BLaER1 (cell line): ENCODE measurements at regions not wholly inside any gene's neighbourhood (a gene's known extent, or its start where the extent isn't known, plus 50 kb on each side); places are given as distances from the start of the nearest gene placed in this dataset.

Experiments used
- H3K27ac ChIP-seq: shearing (Covaris generic); formaldehyde crosslinking; 2 replicates; pipeline ENCODE4 v1.8.1; 2022
- H3K27me3 ChIP-seq: shearing (Covaris generic); formaldehyde crosslinking; 2 replicates; pipeline ENCODE4 v1.8.1; 2022
- H3K36me3 ChIP-seq: shearing (Covaris generic); formaldehyde crosslinking; 2 replicates; pipeline ENCODE4 v1.8.1; 2022
- H3K4me1 ChIP-seq: shearing (Covaris generic); formaldehyde crosslinking; 2 replicates; pipeline ENCODE4 v1.8.1; 2022
- H3K4me2 ChIP-seq: shearing (Covaris generic); formaldehyde crosslinking; 2 replicates; pipeline ENCODE4 v1.8.1; 2022
- H3K4me3 ChIP-seq: shearing (Covaris generic); formaldehyde crosslinking; 2 replicates; pipeline ENCODE4 v1.8.1; 2022
- H3K9ac ChIP-seq: shearing (Covaris generic); formaldehyde crosslinking; 2 replicates; pipeline ENCODE4 v1.8.1; 2022
- H3K9me3 ChIP-seq: shearing (Covaris generic); formaldehyde crosslinking; 2 replicates; pipeline ENCODE4 v1.8.1; 2022
- H4K20me1 ChIP-seq: shearing (Covaris generic); formaldehyde crosslinking; 2 replicates; pipeline ENCODE4 v1.8.1; 2022
- Cebpa-rat ChIP-seq: shearing (Covaris generic); IDR thresholded peaks from 2 replicates; pipeline ENCODE4 v1.8.1; 2022

GRCh38 chr1:182189535-182190066 is 128.1 kb upstream of the ZNF648 start:
- H3K9me3 ChIP-seq: no peaks in the 10 kb centered on the region
- no peaks in the 10 kb centered on the region for H3K36me3 ChIP-seq
- no peaks in the 10 kb centered on the region for H4K20me1 ChIP-seq
- 0 out of 2 replicates have a peak, but pooled peaks cover 4% of the 10 kb centered on the region for H3K4me1 ChIP-seq
- H3K4me2 ChIP-seq: no peak overlapping the region
- H3K27ac ChIP-seq: no peak overlapping the region
- H3K4me3 ChIP-seq: no peak overlapping the region
- H3K9ac ChIP-seq: no peak overlapping the region
- TF ChIP-seq Cebpa-rat: no peak
- no peaks in the 10 kb centered on the region for H3K27me3 ChIP-seq

- no peak overlapping the region for H3K9ac ChIP-seq
- H3K36me3 ChIP-seq: no peaks in the 10 kb centered on the region
- H3K4me1 ChIP-seq: 0 out of 2 replicates have a peak, but pooled peaks cover 4% of the 10 kb centered on the region
- no peaks in the 10 kb centered on the region for H3K27me3 ChIP-seq
- H3K4me3 ChIP-seq: no peak overlapping the region
- no peak overlapping the region for H3K27ac ChIP-seq
- H3K9me3 ChIP-seq: no peaks in the 10 kb centered on the region
- H4K20me1 ChIP-seq: no peaks in the 10 kb centered on the region
- no peak for TF ChIP-seq Cebpa-rat
- no peak overlapping the region for H3K4me2 ChIP-seq
These were observed 125.2 kb upstream of the ZNF648 start for GRCh38 chr1:182186757-182187146.

- Histone ChIP-seq H3K4me2 (no peak overlapping the region), H3K27me3 (no peaks in the 10 kb centered on the region), H3K9ac (no peak overlapping the region), H3K36me3 (no peaks in the 10 kb centered on the region), H4K20me1 (no peaks in the 10 kb centered on the region), H3K4me1 (0 out of 2 replicates have a peak, but pooled peaks cover 4% of the 10 kb centered on the region), H3K27ac (no peak overlapping the region), H3K9me3 (no peaks in the 10 kb centered on the region), H3K4me3 (no peak overlapping the region)
- no peak for TF ChIP-seq Cebpa-rat
These were observed 124.6 kb upstream of the ZNF648 start for GRCh38 chr1:182185842-182186756.

- 0 out of 2 replicates have a peak, but pooled peaks cover 4% of the 10 kb centered on the region for H3K4me1 ChIP-seq
- H3K4me2 ChIP-seq: no peak overlapping the region
- TF ChIP-seq Cebpa-rat: no peak
- H3K36me3 ChIP-seq: no peaks in the 10 kb centered on the region
- no peak overlapping the region for H3K9ac ChIP-seq
- no peak overlapping the region for H3K4me3 ChIP-seq
- H3K9me3 ChIP-seq: no peaks in the 10 kb centered on the region
- no peak overlapping the region for H3K27ac ChIP-seq
- H3K27me3 ChIP-seq: no peaks in the 10 kb centered on the region
- no peaks in the 10 kb centered on the region for H4K20me1 ChIP-seq
These were observed 123.6 kb upstream of the ZNF648 start for GRCh38 chr1:182185136-182185535.

DNA sequence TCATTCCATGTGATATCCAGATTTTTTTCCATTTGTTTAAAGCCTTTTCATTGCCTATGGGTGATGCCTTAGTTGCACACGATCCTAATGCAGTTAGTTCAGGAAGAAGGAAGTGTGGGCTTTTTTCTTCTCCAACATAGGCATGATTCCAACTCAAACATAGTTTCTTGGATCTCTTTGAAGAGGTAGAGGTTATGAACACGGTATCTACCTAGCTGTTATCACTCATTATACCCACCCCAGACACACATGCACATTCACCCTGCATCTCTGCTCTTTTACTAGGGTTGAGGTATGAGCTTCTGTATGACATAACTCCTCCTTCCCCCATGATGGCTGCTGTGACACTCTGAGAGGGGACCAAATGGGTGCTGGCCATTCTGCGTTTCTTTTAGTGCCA is 122.1 kb upstream of the ZNF648 start:
- H3K4me3 ChIP-seq: no peak overlapping the region
- no peak for TF ChIP-seq Cebpa-rat
- H3K4me2 ChIP-seq: no peak overlapping the region

DNA sequence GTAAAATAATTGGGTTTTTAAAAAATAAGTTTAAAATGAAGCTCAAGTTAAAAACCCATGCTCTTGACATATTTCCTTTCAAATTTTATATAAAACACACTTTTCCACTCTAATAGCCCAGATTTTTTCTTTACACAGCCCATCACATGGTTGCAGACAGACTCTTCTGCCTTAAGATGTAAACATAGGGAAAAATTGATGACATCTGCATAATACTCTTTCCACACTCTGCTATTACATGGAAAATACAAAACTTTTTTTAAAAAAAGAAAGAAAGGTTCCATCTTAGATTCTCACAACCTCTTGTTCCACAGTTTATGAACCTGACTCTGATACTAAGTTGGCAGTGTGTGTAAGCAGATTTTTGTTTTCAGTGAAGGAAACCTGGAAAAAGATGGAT is 120.8 kb upstream of the ZNF648 start:
- Histone ChIP-seq H3K4me2 (no peak overlapping the region), H3K9ac (no peak overlapping the region), H3K36me3 (no peaks in the 10 kb centered on the region), H4K20me1 (no peaks in the 10 kb centered on the region), H3K4me3 (no peak overlapping the region), H3K9me3 (no peaks in the 10 kb centered on the region), H3K27me3 (no peaks in the 10 kb centered on the region), H3K4me1 (no peaks in the 10 kb centered on the region), H3K27ac (no peak overlapping the region)
- no peak for TF ChIP-seq Cebpa-rat

More for the DNA sequence above, 122.1 kb upstream of the ZNF648 start:
- no peaks in the 10 kb centered on the region for H4K20me1 ChIP-seq
- no peaks in the 10 kb centered on the region for H3K4me1 ChIP-seq
- H3K9me3 ChIP-seq: no peaks in the 10 kb centered on the region
- H3K36me3 ChIP-seq: no peaks in the 10 kb centered on the region
- H3K27ac ChIP-seq: no peak overlapping the region
- no peak overlapping the region for H3K9ac ChIP-seq
- no peaks in the 10 kb centered on the region for H3K27me3 ChIP-seq

DNA sequence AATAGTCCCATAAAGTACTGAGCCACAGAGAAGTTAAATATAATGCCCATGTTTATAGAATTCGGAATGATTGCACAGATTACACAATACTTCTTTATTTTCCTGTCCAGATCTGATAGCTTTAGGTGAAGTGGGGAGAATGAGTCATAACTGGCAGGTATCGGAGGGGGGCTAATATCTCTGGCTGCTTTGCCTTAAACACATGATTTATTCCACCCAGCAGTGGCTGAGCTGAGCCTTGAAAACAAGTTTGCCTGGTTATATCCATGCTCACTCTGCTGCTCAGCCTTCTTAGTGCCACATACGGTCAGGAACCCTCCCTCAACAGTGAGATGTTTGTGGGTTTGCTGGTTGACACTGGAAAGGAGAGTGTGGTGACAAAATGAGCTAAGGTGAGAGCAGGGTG is 119.7 kb upstream of the ZNF648 start:
- Histone ChIP-seq H3K4me3 (no peak overlapping the region), H3K27me3 (no peaks in the 10 kb centered on the region), H3K36me3 (no peaks in the 10 kb centered on the region), H3K4me2 (no peak overlapping the region), H3K9me3 (no peaks in the 10 kb centered on the region), H3K9ac (no peak overlapping the region), H4K20me1 (no peaks in the 10 kb centered on the region), H3K27ac (no peak overlapping the region), H3K4me1 (no peaks in the 10 kb centered on the region)
- TF ChIP-seq Cebpa-rat: no peak

DNA sequence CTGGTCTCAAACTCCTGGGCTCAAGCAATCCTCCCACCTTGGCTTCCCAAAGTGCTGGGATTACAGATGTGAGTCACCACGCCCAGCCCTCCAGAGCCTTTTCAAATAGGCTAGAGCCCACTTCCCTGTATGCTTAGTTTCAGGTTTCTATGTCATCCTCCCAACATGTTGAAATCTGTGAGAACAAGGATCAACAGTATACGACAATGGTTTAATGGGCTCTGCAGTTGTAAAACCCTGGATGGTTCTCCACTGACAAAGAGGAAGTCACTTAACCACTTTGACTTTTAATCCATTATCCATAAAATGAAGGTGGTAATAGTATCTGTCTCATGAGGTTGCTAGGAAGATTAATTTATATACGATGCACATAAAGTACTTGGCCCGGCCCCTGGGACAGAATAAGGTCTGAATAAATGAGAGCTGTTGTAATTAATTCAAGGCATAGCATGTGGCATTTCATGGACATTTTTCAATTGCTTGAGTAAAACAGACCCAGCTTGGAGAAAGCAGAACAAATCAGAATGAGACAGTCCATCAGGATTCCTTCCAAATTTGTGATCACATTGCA is 113.9 kb upstream of the ZNF648 start:
- no peak for TF ChIP-seq Cebpa-rat
- Histone ChIP-seq H3K4me1 (peaks cover 8% of the 10 kb centered on the region), H4K20me1 (no peaks in the 10 kb centered on the region), H3K27me3 (no peaks in the 10 kb centered on the region), H3K9me3 (no peaks in the 10 kb centered on the region), H3K4me2 (no peak overlapping the region), H3K27ac (no peak overlapping the region), H3K4me3 (no peak overlapping the region), H3K36me3 (no peaks in the 10 kb centered on the region), H3K9ac (no peak overlapping the region)

GRCh38 chr1:182174513-182174855 is 113.0 kb upstream of the ZNF648 start:
- no peaks in the 10 kb centered on the region for H3K27me3 ChIP-seq
- H3K9me3 ChIP-seq: no peaks in the 10 kb centered on the region
- H3K4me1 ChIP-seq: peaks cover 8% of the 10 kb centered on the region

More at GRCh38 chr1:182174513-182174855, 113.0 kb upstream of the ZNF648 start:
- no peak for TF ChIP-seq Cebpa-rat
- no peak overlapping the region for H3K9ac ChIP-seq
- H3K4me2 ChIP-seq: no peak overlapping the region
- H4K20me1 ChIP-seq: no peaks in the 10 kb centered on the region
- H3K4me3 ChIP-seq: no peak overlapping the region
- H3K36me3 ChIP-seq: no peaks in the 10 kb centered on the region
- H3K27ac ChIP-seq: no peak overlapping the region
